ENCODE measurements at regions not wholly inside any gene's neighbourhood (a gene's known extent, or its start where the extent isn't known, plus 50 kb on each side); places are given as distances from the start of the nearest gene placed in this dataset.
"Not testable (repeated sequence)": the region's sequence is repeated elsewhere in the genome, so short reads cannot be mapped to it uniquely, and the experiment has no call there.

DNA sequence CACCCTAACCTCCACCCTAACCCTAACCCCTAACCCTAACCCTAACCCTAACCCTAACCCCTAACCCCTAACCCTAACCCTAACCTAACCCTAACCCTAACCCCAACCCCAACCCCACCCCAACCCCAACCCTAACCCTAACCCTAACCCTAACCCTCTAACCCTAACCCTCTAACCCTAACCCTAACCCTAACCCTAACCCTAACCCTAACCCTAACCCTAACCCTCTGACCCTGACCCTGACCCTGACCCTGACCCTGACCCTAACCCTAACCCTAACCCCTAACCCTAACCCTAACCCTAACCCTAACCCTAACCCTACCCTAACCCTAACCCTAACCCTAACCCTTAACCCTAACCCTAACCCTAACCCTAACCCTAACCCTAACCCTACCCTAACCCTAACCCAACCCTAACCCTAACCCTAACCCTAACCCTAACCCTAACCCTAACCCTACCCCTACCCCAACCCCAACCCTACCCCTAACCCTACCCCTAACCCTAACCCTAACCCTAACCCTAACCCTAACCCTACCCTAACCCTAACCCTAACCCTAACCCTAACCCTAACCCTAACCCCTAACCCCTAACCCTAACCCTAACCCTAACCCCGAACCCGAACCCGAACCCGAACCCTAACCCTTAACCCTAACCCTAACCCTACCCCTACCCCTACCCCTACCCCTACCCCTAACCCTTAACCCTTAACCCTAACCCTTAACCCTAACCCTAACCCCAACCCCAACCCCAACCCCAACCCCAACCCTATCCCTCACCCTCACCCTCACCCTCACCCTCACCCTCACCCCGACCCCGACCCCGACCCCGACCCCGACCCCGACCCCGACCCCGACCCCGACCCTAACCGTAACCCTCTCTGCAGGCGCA lies 186.2 kb upstream of the CHL1 start:
- H3K36me3 Mint-ChIP-seq, H3K9me3 Mint-ChIP-seq, H3K27me3 Mint-ChIP-seq, H3K4me1 Mint-ChIP-seq, H3K27ac Mint-ChIP-seq, H3K4me3 Mint-ChIP-seq: not testable (repeated sequence)

DNA sequence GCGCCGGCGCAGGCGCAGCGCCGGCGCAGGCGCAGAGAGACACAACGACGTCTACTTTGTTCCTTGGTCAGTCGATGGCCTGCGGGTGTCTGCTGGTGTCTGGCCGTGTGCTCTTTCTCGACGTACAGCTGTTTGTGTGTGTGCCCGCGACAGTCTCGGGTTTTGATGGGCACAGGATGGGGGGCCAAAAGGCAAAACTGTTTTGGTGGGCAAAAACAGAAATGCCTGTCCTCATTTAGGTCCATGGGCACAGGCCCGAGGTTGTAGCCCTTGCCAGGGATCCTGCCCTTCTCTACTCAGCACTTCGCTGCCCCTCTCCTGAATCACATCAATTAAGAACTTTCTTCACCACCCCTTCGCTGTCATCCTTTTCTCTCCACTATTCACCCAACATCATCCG lies 184.8 kb upstream of the CHL1 start:
- Mint-ChIP-seq H3K4me3 (peak overlapping the region; percentile 65), H3K4me1 (no peaks in the 10 kb centered on the region), H3K27ac (peak overlapping the region; percentile 53), H3K36me3 (no peaks in the 10 kb centered on the region), H3K27me3 (peaks cover 4% of the 10 kb centered on the region), H3K9me3 (no peaks in the 10 kb centered on the region)

DNA sequence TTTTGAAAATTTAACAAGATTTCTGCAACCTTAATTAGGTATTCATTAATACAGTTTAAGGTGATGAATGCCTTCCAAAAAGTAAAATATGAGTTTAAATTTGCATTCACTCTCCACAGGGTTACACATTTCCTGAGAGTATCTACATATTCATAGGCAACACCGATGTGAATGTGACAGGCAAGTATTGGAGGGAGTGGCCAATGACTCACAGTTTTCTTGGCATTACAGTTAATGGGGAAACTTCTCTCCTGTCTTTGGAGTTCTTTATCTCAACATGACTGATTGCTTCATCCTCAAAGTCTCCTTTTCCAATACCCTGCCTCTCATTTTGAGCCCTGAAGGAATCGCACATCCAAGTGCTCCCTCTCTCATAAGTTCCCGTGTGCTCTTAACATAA lies 181.9 kb upstream of the CHL1 start:
- H3K36me3 Mint-ChIP-seq = no peaks in the 10 kb centered on the region
- H3K9me3 Mint-ChIP-seq = no peaks in the 10 kb centered on the region
- H3K4me1 Mint-ChIP-seq = no peaks in the 10 kb centered on the region
- H3K27ac Mint-ChIP-seq = no peak overlapping the region
- H3K27me3 Mint-ChIP-seq = peaks cover 4% of the 10 kb centered on the region
- no peak overlapping the region for H3K4me3 Mint-ChIP-seq

DNA sequence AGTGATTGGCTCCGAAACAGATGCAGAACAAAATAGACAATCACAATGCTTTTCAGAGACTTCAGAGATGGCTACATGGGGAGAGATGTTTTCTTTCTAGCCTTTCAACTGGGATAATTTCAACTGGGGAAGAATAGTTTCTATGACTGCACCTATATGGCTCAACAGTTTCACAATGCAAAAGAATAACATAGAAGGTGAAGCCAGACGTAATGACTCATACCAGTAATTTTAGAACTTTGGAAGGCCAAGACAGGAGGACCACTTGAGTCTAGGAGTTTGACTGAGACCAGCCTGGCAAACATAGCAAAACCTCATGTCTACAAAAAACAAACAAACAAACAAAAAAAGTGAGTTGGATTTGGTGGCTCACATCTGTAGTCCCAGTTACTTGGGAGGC lies 180.2 kb upstream of the CHL1 start:
- H3K36me3 Mint-ChIP-seq = no peaks in the 10 kb centered on the region
- no peaks in the 10 kb centered on the region for H3K9me3 Mint-ChIP-seq
- peaks cover 8% of the 10 kb centered on the region for H3K27me3 Mint-ChIP-seq
- H3K27ac Mint-ChIP-seq = no peak overlapping the region
- H3K4me3 Mint-ChIP-seq = no peak overlapping the region
- no peaks in the 10 kb centered on the region for H3K4me1 Mint-ChIP-seq

DNA sequence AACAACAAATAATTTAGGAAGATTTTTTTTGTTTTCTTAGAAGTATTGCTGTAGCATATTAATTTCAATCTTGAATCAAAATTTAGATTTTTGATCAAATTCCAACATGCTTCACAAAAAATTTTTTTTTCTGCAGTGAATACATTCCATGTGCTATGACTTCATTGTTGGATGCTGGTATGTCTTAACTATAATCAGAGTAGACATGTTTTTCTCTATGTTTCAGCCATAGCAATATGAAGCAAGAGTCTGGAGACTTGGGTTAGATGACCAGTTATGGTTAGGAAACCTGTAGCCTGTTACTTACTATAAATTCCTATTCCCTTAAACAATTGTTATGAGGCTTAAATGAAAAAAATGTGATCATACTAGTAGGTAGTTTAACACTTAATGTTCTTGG lies 176.1 kb upstream of the CHL1 start:
- no peaks in the 10 kb centered on the region for H3K36me3 Mint-ChIP-seq
- H3K4me3 Mint-ChIP-seq = no peak overlapping the region
- no peaks in the 10 kb centered on the region for H3K4me1 Mint-ChIP-seq
- no peaks in the 10 kb centered on the region for H3K9me3 Mint-ChIP-seq
- no peak overlapping the region for H3K27ac Mint-ChIP-seq
- peaks cover 24% of the 10 kb centered on the region for H3K27me3 Mint-ChIP-seq

DNA sequence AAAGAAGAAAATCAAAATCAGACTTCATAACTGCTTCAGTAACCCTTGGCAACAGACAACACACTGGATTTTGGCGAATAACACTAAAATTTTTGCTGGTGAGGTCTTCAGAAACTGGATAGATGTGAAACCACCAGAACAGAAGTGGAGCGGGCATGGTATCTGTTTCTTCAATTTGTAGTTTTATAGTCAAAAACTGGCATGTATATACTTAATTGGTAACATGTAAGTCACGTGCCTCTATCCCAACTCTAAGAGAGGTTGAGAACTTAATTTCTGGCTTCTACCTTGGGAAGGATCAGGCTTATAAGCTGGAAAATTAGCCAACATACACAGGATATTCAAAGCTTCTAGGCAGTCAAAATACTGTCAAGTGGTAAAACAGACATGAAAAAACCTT lies 172.6 kb upstream of the CHL1 start:
- Mint-ChIP-seq H3K27ac (no peak overlapping the region), H3K9me3 (no peaks in the 10 kb centered on the region), H3K36me3 (no peaks in the 10 kb centered on the region), H3K4me3 (no peak overlapping the region), H3K27me3 (peaks cover 20% of the 10 kb centered on the region), H3K4me1 (no peaks in the 10 kb centered on the region)

DNA sequence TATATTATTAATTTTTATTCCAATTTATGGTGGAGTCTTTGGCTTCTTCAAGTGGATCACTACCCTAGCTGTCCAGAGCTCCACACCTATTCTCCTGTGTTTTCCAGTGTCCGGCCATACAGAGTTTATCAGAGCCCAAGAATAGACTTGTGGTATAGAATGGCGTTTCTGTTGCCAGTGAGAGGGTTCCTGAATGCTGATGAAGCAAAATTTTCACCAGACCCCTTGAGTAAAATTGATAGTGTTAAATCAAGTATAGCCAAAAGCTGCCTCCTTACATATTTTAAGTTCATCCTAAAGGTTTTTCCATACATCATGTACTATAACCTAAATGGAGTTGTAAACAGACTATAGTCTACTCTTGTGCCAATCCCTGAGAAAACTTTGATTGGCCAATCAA lies 171.5 kb upstream of the CHL1 start:
- Mint-ChIP-seq H3K4me1 (no peaks in the 10 kb centered on the region), H3K9me3 (no peaks in the 10 kb centered on the region), H3K27me3 (peaks cover 20% of the 10 kb centered on the region), H3K36me3 (no peaks in the 10 kb centered on the region), H3K27ac (no peak overlapping the region), H3K4me3 (no peak overlapping the region)

DNA sequence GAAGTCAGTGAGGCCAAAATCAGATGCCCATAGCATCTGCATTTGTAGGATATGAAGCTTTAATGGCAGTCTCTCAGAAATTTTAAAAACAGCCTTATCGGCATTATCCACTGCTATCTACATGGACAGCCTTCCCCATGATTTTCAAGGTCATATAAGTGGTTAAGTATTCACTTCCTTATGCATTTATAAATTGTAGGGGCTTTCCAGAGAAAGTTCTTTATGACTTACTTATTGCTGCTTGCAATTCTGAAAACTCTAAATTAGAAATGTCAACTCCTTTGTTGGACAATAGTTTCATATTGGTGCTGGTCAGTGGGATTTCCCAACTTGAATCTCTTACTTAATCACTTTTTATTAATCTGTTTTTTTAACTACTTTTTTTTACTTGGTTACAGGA lies 160.6 kb upstream of the CHL1 start:
- H3K4me3 Mint-ChIP-seq, H3K36me3 Mint-ChIP-seq, H3K9me3 Mint-ChIP-seq, H3K27ac Mint-ChIP-seq: not testable (repeated sequence)
- Mint-ChIP-seq H3K27me3 (peaks cover 11% of the 10 kb centered on the region), H3K4me1 (peaks cover 10% of the 10 kb centered on the region)

DNA sequence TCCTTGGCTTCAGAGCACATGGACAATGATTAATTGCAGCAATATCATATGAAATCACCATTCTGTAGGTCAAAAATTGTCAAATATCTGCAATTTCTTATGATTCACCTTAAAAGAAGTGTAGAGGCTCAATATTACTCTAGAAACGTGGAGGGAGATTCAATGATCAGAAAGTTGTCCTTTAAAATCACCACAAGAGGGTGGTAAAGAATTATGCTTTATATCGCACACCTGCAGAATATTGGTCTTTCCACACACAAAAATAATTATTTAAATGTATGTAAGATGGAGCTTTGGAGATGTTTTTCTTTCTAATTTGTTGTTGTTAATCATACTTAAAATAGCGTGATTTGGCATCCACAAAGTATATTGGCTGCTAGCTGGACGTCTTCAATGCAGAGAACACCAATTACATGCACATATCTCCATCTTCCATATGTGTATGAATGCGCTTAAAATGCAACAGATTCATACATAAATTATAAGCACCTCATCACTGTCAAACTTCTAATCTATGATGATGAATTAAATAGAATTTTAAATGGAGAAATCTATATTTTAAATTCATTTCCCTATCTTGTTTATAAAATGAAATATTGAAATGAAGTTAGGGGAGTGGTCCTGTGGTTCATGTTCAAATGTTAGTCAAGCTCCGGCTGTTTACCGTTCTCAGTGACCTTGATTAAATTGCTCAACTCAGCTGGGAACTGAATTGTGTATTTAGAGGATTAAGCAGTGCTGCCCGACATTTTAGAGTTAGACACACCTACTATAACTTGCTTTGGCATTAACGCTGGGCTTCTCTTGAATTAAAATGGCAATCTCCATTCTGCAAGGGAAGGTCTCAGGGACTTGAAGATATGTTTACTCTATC lies 153.5 kb upstream of the CHL1 start:
- H3K4me3 Mint-ChIP-seq = not testable (repeated sequence)

DNA sequence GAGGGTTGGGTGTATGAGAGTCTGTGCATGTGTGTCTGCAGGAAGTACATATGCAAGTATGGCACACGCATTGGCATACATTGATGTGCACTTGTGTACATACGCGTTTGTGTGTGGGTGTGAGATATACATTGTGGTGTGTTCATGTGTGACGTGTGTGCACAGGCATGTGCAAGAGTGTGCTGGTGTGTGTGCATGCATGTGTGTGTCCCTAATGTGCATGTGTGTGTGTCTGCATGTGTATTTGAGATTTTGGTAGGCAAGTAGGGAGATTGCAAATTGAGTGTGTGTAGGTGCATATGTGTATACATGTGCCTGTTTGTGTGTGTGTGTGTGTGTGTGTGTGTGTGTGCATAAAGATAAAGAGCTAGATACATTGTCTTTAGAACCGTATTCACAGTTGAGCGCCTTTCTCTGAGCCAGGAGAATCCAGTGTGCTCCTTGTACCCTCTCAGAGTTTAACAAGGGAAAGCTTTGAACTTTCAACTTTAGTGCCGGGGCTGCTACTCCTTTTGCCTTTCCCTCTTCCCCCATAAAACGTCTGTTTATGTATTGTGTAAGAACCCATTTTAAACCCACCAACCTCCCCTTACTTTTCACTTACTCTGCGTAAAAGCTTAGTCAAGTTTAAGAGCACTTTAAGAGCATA lies 152.4 kb upstream of the CHL1 start:
- no peaks in the 10 kb centered on the region for H3K36me3 Mint-ChIP-seq
- no peaks in the 10 kb centered on the region for H3K9me3 Mint-ChIP-seq
- peaks cover 11% of the 10 kb centered on the region for H3K27me3 Mint-ChIP-seq

More for the DNA sequence above, 153.5 kb upstream of the CHL1 start:
- not testable (repeated sequence) for H3K36me3 Mint-ChIP-seq, H3K4me1 Mint-ChIP-seq, H3K27ac Mint-ChIP-seq, H3K9me3 Mint-ChIP-seq
- H3K27me3 Mint-ChIP-seq = peaks cover 11% of the 10 kb centered on the region

DNA sequence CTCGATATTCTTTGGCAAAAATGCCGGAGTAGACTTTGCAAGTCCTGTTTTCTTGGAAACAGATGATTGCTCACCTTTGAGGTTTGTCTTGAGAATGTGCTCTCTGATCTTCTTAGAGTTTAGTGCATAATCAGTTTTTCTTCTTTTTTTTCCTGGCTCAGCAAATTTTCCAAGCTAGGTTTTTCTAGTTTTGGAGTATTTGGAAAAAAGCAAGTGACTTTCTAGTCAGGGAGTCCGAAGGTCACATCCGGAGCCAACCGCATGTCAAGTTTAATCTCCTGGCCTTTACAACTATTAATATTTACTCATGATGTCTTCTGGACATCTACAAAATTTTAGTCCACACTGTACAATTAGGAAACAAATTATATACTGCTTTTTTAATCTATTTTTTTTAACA lies 151.6 kb upstream of the CHL1 start:
- H3K4me1 Mint-ChIP-seq, H3K9me3 Mint-ChIP-seq: not testable (repeated sequence)

More for the DNA sequence above, 152.4 kb upstream of the CHL1 start:
- H3K4me3 Mint-ChIP-seq = no peak overlapping the region
- no peaks in the 10 kb centered on the region for H3K4me1 Mint-ChIP-seq
- no peak overlapping the region for H3K27ac Mint-ChIP-seq

DNA sequence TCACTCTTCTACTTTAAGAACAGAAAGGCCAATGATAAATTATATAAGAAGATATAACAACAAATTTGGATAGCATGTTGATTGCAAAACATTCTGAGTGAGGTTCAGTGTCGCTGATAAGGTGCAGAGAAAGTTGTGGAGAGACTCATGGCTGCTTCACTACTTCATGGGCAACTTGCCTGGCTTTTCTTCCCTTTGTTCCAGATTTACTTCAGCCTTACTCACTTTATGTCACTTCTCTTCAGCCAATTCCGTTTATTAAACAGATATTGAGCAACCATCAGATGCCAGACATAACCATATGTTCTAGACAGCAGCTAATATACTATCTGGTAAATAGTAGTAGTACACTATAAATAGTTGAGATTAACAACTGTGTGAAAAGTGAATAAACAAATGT lies 150.0 kb upstream of the CHL1 start:
- Mint-ChIP-seq H3K9me3 (no peaks in the 10 kb centered on the region), H3K27me3 (peaks cover 7% of the 10 kb centered on the region), H3K27ac (no peak overlapping the region), H3K36me3 (no peaks in the 10 kb centered on the region), H3K4me1 (no peaks in the 10 kb centered on the region), H3K4me3 (no peak overlapping the region)

More for the DNA sequence above, 151.6 kb upstream of the CHL1 start:
- peaks cover 11% of the 10 kb centered on the region for H3K27me3 Mint-ChIP-seq
- not testable (repeated sequence) for H3K27ac Mint-ChIP-seq, H3K4me3 Mint-ChIP-seq, H3K36me3 Mint-ChIP-seq

DNA sequence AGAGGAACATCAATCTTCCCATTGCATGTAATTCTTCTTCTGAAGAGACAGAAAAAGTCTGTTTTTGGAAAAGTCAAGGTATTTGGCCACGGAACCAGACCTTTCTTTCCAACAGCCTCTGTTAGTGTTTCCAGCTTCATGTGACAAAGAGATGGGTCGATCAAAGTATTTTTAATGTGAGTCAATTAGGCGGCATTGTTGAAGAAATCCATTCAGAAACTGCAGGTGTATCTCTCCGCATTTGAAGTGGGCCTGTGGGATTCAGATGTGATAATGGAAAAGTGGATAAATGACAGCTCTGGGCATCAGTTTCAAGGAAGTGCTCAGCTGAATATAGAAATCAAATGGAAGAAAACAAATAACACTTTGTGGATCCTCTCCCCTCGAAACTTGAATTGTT lies 143.1 kb upstream of the CHL1 start:
- not testable (repeated sequence) for H3K27me3 Mint-ChIP-seq, H3K27ac Mint-ChIP-seq, H3K36me3 Mint-ChIP-seq, H3K4me1 Mint-ChIP-seq, H3K4me3 Mint-ChIP-seq, H3K9me3 Mint-ChIP-seq

DNA sequence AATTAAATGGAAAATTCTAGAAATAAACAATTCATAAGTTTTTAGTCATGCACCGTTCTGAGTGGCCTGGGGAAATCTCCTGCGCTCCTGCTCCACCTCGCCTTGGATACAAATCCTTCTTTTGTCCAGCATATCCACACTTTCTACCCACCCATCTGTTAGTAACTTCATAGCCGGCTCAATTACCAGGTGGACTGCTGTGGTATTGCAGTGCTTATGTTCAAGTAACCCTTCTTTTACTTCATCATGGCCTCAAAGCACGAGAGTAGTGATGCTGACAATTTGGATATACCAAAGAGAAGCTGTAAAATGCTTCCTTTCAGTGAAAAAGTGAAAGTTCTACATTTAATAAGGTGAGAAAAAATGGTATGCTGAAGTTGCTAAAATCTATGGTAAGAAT lies 142.3 kb upstream of the CHL1 start:
- H3K9me3 Mint-ChIP-seq = no peaks in the 10 kb centered on the region
- no peaks in the 10 kb centered on the region for H3K36me3 Mint-ChIP-seq
- H3K4me3 Mint-ChIP-seq = no peak overlapping the region
- peaks cover 5% of the 10 kb centered on the region for H3K27me3 Mint-ChIP-seq
- H3K4me1 Mint-ChIP-seq = no peaks in the 10 kb centered on the region
- H3K27ac Mint-ChIP-seq = no peak overlapping the region

DNA sequence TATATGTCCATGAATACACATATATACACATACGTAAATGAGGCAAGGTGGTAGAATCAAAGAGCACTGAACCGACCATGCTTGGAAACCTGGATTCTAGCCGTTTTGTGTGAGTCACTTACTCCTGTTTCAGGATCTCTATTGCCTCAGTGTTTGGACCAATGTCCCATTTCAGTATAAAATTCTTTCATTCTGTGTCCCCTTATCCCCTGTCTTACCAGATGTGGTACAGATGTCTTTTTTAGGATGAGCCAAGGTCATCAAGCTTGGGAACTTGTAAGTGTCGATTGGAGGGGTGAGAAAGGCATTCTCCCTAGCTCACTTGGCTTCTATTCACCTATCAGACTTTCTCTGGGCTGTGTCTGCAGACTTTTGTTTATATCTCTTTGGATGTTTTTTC lies 139.9 kb upstream of the CHL1 start:
- H3K27me3 Mint-ChIP-seq = peaks cover 16% of the 10 kb centered on the region
- no peaks in the 10 kb centered on the region for H3K4me1 Mint-ChIP-seq
- H3K9me3 Mint-ChIP-seq = no peaks in the 10 kb centered on the region
- no peak overlapping the region for H3K27ac Mint-ChIP-seq
- no peak overlapping the region for H3K4me3 Mint-ChIP-seq
- no peaks in the 10 kb centered on the region for H3K36me3 Mint-ChIP-seq

DNA sequence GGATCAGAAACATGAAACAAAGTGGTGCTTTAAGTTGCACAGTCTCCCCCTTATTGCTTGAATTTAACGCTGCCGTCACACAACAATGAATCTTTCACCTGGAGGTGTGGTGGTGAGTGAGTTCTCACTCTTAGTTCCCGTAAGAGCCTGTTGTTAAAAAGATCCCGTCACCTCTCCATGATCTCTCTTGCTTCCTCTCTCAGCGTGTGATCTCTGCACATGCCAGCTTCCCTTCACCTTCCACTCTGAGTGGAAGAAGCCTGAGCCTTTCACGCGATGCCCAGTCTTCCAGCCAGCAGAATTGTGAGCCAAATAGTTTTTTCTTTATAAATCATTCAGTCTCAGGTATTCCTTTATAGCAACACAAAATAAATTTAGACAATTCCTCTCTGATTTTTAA lies 136.7 kb upstream of the CHL1 start:
- Mint-ChIP-seq H3K9me3 (no peaks in the 10 kb centered on the region), H3K36me3 (no peaks in the 10 kb centered on the region), H3K4me1 (no peaks in the 10 kb centered on the region), H3K27me3 (peaks cover 18% of the 10 kb centered on the region), H3K27ac (no peak overlapping the region), H3K4me3 (no peak overlapping the region)

All from activated naive CD4-positive, alpha-beta T cell treated with anti-CD3 and anti-CD28 coated beads, Interleukin-2, amount 50 U/mL, for 24 hours (primary cell).